DMS 273 (cell line): ENCODE measurements at regions not wholly inside any gene's neighbourhood (a gene's known extent, or its start where the extent isn't known, plus 50 kb on each side); places are given as distances from the start of the nearest gene placed in this dataset.
"Not testable (repeated sequence)": the region's sequence is repeated elsewhere in the genome, so short reads cannot be mapped to it uniquely, and the experiment has no call there.

ENCODE experiments used
- DNase-seq: peaks from one replicate; lab custom pipeline; 2025; ENCODE audit not compliant: unreplicated experiment; lab: John Stamatoyannopoulos, UW

DNA sequence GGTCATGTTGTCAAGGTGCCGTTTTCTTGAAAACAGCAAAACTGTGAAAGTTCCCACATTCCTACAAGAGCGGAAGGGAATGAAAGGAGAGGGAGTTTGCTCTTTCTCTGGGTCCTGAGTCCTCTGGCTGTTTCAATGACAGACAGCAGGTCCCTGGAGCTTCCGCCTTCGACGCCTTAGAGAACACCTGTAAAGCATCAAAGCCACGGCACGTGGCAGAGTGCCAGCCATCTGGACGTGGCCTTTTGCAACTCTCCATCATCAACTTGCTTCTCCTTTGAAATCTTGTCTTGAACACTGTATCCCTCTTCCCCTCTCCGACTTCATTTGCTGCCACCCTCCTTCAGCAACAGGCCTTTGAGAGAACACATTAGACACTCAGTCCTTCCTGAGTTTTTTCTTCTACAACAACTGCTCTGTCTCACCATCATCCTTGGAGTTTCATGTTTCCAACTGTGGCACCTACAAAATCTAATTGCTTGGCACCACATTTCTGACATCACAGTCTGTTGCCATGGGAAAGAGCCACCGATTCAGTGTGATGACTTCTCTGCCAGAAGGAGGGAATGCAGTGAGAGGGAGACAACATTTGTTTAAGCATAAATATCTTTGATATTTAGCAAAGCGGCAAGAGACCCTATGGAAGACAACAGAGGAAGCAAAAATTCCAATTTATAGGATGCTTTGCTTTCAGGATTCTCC is 204.9 kb upstream of the PTER start:
- no peak for DNase-seq

DNA sequence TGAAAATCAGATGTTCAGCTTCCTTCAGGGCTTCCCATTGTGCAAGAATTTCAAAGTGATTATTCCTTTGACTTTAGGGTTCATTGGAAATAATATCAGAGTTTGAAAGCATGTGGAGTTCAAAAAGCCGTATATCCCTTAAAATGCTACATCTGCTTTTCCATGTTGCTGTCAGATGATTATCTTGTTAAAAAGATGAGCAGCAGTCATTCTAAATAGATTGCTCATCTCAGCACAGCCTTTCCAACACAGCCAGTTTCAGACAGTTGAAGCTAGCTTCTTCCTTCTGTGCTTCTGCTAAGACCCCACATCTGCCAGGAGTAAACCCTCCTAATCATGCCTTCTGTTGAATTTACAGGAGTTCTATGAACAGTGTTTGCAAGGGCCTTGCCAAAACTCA is 204.4 kb upstream of the PTER start:
- no peak for DNase-seq

DNA sequence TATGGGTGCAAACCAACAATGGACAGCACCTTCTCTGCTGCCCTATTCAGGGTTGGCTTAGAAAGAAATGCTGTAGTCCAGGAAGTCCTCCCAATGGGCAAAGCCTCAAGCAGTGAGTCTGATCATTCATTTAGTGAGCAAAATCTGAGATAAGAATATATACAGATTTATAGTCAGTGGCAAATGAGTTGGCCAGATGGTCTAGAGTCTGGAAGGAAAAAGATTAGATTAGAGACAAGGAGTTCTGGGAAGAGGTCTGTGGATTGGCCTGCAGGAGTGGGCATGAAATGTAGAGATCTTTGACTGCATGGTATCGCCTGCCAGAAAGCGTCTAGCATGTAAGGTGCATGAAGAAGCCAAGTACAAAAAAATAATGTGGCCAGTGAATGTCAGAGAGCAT is 201.9 kb upstream of the PTER start:
- DNase-seq = no peak

DNA sequence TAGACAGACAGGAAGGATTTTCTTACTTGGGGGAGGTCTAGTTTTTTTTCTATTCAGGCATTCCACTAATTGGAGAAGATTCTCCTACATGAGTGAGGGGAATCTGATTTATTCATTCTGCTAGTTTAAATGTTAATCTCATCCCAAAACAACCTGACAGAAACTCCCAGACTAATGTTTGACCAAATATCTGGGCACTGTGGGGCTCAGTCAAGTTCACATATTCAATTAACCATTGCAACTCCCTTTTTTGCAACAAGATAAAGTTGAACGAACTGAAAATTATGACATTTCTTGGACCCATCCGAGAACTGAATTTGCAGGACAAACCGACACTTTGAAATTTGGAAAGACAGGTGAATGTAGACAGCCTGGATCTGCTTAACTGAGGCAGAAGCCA is 194.4 kb upstream of the PTER start:
- DNase-seq = no peak

DNA sequence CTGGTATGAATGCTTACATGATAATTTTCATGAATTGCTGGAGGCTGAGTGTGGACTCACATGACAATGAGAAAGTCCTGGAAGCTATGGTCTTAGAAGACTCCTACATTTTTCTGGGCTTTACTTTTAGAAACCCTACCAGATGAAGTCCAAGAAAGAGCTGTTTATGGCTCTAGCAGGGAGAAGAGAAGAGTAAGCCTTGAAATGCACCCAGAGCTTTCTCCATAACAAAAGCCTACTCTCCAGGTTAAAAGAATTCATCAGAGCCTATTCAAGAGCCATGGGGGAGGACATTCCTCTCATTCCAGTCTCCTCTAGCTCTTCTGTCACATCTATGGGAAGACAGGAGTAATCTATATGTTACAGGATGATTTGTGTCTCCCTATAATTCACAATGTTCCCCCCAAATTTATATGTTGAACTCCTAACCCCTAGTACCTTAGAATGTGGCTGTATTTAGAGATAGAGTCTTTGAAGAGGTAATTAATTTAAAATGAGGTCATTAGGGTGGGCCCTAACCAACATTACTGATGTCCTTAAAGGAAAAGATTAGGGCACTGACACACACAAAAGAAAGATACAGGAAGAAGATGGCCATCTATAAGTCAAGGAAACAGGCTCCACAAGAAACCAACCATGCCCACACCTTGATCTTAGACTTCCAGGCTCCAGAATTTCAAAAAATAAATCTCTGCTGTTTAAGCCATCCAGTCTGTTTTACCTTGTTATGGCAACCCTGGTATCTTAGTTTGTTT is 193.8 kb upstream of the PTER start:
- no peak for DNase-seq

DNA sequence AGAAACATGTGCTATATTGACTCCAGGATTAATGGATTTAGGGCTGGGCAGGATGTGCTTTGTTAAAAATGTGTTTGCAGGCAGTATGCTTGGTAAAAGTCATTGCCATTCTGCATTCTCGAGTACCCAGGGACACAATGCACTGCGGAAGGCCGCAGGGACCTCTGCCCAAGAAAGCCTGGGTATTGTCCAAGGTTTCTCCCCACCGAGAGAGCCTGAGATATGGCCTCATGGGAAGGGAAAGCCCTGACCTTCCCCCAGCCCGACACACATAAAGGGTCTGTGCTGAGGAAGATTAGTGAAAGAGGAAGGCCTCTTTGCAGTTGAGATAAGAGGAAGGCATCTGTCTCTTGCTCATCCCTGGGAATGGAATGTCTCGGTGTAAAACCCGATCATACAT is 186.7 kb upstream of the PTER start:
- not testable (repeated sequence) for DNase-seq

DNA sequence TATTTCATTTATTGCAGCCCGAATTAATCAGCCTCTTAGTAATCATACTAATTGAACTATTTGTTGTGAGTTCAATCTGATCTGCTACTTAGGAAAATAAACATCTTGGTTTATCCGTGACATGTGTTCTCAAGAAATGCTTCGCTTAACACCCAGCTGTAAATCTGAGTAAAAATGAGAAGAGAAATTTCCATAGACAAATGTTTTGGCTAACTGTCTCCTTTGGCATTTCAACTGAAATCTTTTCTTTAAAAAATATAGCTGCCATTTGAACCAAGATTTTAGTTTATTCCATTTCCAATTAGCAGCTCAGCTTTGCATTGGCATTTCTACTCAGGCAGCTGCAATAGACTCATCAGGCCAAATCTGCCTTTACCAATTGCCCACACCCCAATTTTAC is 180.5 kb upstream of the PTER start:
- DNase-seq = no peak

DNA sequence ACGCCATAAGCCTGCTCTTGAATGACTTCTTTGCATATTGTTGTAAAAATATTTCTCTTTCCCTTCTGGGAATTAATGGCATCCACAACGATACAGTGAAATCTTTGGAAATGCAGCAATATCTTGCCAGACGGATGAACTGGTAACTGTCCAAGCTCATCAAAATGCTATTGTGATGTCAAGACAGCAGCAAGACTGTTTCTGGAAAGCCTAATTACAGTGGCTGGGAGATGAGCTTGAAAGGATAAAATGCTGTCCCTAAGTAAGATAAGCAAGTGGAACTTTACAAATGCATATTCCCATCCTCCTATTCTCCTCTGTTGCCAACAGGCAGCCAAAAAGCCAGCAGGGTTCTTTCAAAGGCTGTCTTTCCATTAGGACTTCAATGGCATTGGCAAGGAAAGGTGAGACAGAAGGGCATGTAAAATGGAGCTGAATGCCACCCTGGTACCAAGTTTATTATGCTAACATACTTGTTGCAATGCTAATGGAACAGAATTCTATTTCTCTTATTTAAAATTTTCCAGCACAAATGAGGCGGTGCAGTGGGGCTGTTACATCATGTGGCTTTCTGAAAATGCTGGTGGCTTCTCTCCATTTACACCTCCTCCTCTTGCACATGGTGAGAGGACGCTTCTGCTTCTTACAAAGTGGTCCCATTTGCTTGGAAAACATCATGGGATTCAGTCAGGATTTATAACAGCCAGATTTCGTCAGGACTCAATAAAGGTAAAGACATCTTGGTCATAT is 178.3 kb upstream of the PTER start:
- DNase-seq = no peak

DNA sequence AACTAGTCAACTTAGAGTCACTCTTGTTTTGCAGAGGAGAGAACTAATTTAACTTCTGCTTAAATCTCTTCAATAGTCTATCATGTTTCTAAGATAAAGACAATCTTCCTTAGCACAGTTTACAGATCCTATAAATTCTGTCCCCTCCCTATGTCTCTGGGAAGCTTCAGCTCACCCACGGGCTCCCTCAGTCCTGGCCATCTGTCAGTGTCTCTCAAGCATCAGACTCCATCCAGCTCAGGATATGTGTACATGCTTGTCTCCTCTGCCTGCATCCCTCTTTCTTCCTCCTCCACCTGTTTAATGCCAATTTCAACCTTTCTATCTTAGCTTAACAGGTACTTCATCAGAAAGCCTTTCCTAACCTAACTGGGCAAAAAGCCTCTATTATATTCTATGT is 177.1 kb upstream of the PTER start:
- no peak for DNase-seq

DNA sequence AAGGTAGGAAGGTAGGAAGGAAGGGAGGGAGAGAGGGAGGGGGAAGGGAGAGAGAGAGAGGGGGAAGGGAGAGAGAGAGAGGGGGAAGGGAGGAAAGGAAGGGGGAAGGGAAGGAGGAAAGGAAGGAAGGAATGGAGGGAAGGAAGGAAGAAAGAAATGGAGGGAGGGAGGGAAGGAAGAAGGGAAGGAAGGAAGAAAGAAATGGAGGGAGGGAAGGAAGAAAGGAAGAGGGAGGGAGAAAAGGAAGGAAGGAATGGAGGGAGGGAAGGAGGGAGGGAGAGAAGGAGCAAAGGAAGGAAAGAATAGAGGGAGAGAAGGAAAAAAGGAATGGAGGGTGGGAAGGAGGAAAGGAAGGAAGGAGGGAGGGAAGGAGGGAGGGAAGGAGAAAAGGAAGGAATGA is 176.4 kb upstream of the PTER start:
- no peak for DNase-seq

DNA sequence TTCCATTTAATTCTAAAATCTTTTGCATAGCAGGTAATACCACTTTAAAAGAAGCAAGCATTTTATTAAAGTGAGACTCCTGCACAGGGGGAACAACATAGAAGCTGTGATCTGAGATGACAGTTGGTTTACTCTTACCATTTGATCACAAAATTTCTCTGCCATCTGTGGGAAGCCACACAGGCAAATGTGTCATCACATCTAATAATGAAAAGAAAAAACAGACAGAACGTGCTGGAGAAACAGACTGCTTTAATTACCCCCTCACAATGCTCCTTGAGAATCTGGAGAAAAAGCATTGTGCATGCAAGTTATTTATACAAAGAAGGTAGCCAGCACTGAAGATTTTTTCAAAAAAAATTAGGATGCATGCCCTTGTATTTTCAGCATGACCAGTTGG is 165.2 kb upstream of the PTER start:
- DNase-seq = no peak

DNA sequence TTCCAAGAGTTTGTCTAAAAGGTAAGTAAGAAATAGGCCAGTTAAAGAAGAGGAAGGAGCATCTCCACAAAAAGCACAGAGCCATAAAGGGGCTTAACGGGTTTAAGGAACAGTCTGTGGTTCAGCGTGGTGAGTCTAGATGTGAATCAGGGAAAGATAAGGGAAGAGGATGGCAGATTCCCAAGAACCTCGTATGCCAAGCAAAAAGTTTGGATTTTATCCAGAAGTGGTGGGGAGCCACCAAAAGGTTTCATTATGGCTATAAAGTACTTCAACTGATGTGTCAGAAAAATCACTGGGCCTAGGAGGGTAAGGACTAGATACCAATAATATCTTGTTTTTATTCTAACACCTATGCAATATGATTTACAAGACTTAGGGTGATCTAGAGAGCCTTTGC is 161.9 kb upstream of the PTER start:
- no peak for DNase-seq

DNA sequence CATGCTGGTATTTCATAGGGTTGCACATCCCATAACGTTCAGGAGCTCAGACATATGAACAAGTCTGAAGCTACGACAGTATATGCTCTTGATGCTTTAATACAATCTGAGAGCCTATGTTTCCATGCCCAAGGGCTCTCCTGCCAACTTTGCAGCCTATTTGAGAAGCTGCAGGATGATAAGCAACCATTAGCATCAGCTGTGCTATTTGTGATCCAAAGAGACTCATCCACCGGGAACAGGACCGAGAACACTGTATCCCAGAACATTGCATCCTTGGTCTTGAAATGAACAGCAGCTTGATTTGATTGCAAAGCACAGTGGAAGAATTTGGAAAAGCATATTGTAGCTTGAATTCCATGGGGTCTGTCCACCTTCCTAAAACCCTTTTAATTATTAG is 156.2 kb upstream of the PTER start:
- DNase-seq = no peak

DNA sequence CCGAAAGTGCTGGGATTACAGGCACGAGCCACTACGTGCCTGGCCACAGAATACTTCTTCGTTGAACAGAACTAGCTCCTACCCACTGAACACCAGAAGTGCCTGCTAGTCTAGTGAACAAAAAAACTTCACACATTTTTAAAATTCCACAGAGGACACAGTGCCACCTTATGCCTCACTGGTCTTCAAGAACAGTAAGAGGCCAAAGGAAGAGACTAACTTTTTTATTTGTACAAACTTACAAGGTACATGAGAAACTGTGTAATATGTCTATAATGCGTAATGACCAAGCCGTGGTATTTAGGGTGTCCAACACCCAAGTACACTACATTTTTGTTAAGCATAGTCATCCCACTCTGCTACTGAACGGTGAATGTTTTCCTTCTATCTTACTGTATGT is 144.4 kb upstream of the PTER start:
- DNase-seq = no peak

DNA sequence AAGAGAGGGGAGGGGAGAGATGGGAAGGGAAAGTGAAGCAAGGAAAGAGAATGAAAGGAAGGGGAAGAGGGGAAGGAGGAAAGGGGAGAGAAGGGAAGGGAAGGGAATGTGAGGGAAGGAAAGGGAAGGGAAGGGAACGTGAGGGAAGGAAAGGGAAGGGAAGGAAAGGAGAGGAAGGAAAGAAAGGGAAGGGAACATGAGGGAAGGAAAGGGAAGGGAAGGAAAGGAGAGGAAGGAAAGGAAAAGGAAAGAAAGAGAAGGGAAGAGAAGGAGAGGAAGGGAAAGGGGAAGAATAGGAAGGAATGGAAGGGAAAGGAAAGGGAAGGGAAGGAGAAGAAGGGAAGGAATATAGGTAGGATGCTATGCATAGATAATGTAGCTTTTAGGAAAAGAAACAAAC is 139.7 kb upstream of the PTER start:
- DNase-seq = no peak

DNA sequence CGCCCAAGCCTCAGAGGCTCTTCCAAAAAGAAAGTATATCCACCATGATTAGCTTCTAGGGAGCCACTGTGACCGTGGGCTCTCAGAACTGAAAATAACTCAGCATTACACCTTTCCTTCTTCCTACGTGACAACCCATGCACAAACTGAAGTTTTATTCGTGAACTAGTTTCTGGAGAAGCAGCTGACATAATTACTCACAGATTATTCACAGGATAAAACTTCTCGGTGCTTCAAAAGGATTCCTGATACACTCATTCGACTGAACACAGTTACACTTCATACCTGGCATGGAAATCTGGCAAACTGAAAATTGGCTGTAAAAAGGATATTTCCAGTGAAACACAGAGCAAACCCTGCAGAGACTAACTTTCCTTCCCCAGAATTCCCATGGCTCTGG is 139.2 kb upstream of the PTER start:
- no peak for DNase-seq

DNA sequence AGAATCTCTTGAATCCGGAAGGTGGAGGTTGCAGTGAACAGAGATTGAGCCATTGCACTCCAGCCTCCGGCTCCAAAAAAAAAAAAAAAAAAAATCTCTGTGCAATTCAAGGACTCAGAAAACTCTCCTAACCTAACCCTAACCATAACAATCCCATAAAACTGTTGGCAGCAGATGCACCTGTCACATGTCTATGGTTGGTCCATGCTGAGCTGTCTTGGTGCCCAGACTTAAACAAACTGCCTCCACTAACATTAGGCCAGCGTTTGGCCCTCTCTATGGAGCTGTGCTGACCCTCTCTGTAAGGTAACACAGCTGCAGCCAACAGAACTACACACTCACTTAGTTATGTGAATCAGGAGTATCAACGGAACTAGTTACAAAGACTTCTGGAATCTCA is 132.5 kb upstream of the PTER start:
- no peak for DNase-seq

DNA sequence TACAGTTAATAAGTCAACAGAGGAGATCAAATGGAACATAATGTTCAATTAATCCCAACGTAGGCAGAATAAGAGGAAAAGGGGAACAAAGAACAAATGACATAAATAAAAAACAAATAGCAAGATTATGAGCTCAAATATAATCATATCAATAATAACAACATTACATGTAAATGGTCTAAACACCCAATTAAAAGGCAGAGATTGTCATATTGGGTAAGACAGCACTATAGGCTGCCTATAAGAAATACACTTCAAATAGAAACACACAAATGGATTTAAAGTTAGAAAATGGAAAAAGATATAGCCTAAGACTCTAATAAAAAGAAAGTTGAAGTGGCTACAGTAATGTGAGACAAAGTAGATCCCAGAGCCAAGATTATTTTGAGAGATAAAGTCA is 126.4 kb upstream of the PTER start:
- DNase-seq = no peak

DNA sequence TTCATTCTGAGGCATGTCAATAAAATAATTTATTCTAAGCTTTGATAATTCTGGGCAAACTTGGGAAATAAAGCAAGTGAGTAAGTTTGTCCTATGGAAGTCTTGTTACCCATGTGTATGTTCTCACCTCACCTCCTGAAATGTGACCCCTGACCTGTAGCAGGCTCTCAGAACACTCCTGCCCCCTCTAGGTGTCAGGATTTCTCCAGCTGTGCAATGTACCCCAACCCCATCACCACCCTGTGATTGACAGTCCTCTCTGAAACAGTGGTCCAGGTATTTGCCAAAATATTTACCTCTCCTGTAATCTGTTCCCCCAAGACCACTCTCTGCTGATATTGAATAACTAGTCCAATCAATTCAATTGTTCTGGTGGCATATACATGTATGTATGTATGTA is 122.6 kb upstream of the PTER start:
- DNase-seq = no peak

DNA sequence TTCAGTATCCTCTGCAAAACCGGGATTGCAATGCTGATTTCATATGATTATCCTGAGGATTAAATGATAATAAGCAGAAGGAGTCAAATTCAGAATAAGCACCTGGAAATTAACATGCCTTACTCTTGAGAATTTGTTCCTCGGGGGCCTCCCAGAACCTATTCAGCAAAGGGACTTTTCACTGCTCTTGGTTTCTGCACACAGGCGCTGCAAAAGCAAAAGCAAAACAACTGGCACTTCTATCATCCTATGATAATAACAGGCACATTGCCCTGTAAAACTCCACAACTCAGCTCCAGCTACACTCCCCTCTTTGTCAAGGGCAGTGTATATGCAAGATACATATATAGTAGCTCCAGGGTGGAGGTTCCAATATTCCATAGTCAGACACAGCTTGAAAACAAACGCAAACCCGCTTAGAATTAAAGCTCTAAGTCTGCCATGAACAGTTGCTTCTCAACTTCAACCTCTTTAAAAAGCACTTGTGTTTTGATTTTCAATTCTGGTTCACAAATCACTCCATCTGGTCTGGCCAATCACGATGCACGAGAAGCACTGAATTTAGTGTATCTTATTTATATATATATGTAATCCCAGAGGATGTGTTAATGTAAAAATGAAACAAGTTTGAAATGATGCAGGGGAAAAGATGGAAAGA is 119.9 kb upstream of the PTER start:
- DNase-seq = no peak

DNA sequence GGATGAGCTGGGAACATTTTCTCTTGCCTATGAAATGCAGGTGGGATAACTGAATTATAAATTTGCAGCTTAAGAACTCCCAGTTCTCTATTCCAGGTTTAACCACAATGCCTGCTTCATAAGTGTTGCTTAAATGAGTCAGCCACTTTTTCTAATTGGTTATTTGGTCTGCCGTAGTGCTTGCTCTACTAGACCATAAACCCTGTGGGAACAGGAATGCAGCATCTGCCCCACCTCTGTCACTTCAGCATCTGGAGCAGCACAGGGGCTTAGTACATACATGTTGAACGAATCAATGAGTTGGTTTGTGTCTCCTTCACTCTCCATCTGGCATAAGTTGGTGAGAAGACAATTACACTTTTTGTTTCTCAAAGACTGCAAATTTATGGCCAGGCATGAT is 95.2 kb upstream of the PTER start:
- no peak for DNase-seq

DNA sequence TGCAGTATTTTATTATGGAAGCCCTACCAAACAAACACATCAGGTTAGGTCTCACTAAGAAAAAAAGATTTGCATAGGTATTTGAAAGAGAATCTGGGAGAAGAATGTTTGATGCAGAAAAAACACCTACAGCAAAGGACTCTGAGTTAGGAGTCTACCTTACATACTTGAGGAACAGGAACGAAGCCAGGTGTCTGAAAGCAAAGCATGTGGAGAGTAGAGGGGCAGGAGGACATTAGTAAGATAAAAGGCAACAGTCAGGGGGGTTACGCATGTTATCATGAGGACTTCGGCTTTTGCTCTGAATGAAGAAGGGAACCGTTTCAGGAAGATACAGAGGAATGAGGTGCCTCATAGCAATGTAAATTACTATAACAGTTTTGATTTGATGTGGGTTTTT is 87.9 kb upstream of the PTER start:
- DNase-seq = no peak
